Activated CD8-positive, alpha-beta memory T cell treated with anti-CD3 and anti-CD28 coated beads, Interleukin-2, amount 50 U/mL, for 1 hour (primary cell): ENCODE measurements at regions not wholly inside any gene's neighbourhood (a gene's known extent, or its start where the extent isn't known, plus 50 kb on each side); places are given as distances from the start of the nearest gene placed in this dataset.

ENCODE experiments used
- DNase-seq: peaks from one replicate; pipeline ENCODE4 v3.0.0-alpha.2; 2020; ENCODE audit errors: extremely low read depth

GRCh38 chr17:83178533-83179304, 99.3 kb downstream of the METRNL start:
- no peak for DNase-seq

GRCh38 chr17:83179374-83179773, 100.0 kb downstream of the METRNL start:
- DNase-seq: no peak

GRCh38 chr17:83179811-83180210, 100.4 kb downstream of the METRNL start:
- DNase-seq: no peak

GRCh38 chr17:83180264-83180995, 101.0 kb downstream of the METRNL start:
- DNase-seq: no peak

GRCh38 chr17:83180996-83181481, 101.6 kb downstream of the METRNL start:
- no peak for DNase-seq

- DNase-seq: no peak
These were observed 102.7 kb downstream of the METRNL start for GRCh38 chr17:83181991-83182619.

GRCh38 chr17:83182620-83183101, 103.3 kb downstream of the METRNL start:
- no peak for DNase-seq

- no peak for DNase-seq
These were observed 103.9 kb downstream of the METRNL start for GRCh38 chr17:83183145-83183948.

GRCh38 chr17:83183951-83184506, 104.6 kb downstream of the METRNL start:
- DNase-seq: no peak

GRCh38 chr17:83185023-83186002, 105.9 kb downstream of the METRNL start:
- no peak for DNase-seq

GRCh38 chr17:83186226-83186625, 106.8 kb downstream of the METRNL start:
- no peak for DNase-seq

GRCh38 chr17:83186751-83187421, 107.5 kb downstream of the METRNL start:
- no peak for DNase-seq

- DNase-seq: no peak
These were observed 108.4 kb downstream of the METRNL start for GRCh38 chr17:83187782-83188311.

- no peak for DNase-seq
These were observed 109.9 kb downstream of the METRNL start for GRCh38 chr17:83189044-83190003.

- no peak for DNase-seq
These were observed 110.6 kb downstream of the METRNL start for GRCh38 chr17:83190004-83190385.

- no peak for DNase-seq
These were observed 111.4 kb downstream of the METRNL start for GRCh38 chr17:83190601-83191387.
